ENCODE measurements at regions not wholly inside any gene's neighbourhood (a gene's known extent, or its start where the extent isn't known, plus 50 kb on each side); places are given as distances from the start of the nearest gene placed in this dataset.
"Not testable (repeated sequence)": the region's sequence is repeated elsewhere in the genome, so short reads cannot be mapped to it uniquely, and the experiment has no call there.

DNA sequence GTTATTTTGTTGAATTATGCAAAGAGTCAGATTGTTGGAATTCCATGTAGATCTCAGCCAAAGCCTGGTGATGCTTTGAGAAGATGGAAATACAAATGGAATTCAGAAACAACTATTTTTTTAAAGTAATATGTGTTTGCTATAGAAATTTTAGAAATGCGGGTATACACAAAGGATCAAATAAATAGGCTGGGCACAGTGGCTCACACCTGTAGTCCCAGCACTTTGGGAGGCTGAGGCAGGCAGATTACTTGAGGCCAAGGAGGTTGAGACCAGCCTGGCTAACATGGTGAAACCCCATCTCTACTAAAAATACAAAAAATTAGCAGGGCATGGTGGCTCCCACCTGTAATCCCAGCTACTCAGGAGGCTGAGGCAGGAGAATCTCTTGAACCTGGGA is 155.1 kb downstream of the MYCN start:
- TF ChIP-seq SETDB1 (IDR thresholded peaks at IDR 0.05; ENCODE audit: insufficient read length, low read length); ZNF274 (IDR thresholded peaks at IDR 0.05; ENCODE audit: low read length); ZNF274 (tag by site-specific recombination; IDR thresholded peaks at IDR 0.05; ENCODE audit: borderline replicate concordance); ZNF626 (tag by site-specific recombination; IDR thresholded peaks at IDR 0.05); KLF1 (tag by site-specific recombination; IDR thresholded peaks at IDR 0.05): not testable (repeated sequence)
- TF ChIP-seq, protein P1, sequence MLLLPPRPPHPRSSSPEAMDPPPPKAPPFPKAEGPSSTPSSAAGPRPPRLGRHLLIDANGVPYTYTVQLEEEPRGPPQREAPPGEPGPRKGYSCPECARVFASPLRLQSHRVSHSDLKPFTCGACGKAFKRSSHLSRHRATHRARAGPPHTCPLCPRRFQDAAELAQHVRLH (tag by site-specific recombination; IDR thresholded peaks at IDR 0.05), result not testable (repeated sequence)
- TF ChIP-seq, protein P2, sequence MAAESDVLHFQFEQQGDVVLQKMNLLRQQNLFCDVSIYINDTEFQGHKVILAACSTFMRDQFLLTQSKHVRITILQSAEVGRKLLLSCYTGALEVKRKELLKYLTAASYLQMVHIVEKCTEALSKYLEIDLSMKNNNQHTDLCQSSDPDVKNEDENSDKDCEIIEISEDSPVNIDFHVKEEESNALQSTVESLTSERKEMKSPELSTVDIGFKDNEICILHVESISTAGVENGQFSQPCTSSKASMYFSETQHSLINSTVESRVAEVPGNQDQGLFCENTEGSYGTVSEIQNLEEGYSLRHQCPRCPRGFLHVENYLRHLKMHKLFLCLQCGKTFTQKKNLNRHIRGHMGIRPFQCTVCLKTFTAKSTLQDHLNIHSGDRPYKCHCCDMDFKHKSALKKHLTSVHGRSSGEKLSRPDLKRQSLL (tag by site-specific recombination; IDR thresholded peaks at IDR 0.05), result not testable (repeated sequence)
